ENCODE measurements at regions not wholly inside any gene's neighbourhood (a gene's known extent, or its start where the extent isn't known, plus 50 kb on each side); places are given as distances from the start of the nearest gene placed in this dataset.

DNA sequence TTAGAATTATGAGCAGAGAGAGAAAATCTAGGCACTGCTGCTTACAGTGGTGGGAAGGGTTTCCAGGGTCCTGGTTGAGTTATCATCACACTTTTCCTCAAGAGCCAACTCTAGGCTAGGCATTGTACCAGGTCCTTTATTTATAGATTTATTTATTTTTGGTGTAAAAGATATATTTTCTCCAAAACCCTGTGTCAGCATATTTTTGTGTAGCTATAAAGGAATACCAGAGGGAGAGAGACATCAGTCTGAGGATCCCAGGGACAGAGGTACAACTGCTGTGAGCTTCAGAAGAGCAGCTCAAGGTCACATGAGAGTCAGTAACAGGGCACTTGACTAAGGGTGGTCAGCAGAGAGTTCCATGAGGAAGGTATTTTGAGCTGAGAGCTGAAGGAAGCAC lies 159.7 kb downstream of the SLC35B3 start:
- TF ChIP-seq CTCF (conservative IDR thresholded peaks at IDR 0.05 in 1 of 2, IDR thresholded peaks at IDR 0.05 in 1 of 2; ENCODE audit: extremely low read depth in 1 of 2, insufficient read depth in 1 of 2, low read depth in 1 of 2, low read length in 2 of 2) (no peak), EZH2 (IDR thresholded peaks at IDR 0.05; ENCODE audit: borderline replicate concordance, low read length) (no peak)
